ENCODE measurements at regions not wholly inside any gene's neighbourhood (a gene's known extent, or its start where the extent isn't known, plus 50 kb on each side); places are given as distances from the start of the nearest gene placed in this dataset.

- FAIRE-seq = no peak
These were observed 210.1 kb downstream of the CDH9 start for GRCh38 chr5:26828294-26828693.

- FAIRE-seq = no peak
These were observed 225.2 kb downstream of the CDH9 start for GRCh38 chr5:26813235-26813634.

- FAIRE-seq = no peak
These were observed 225.7 kb downstream of the CDH9 start for GRCh38 chr5:26812714-26813113.

GRCh38 chr5:26807231-26808199 lies 230.9 kb downstream of the CDH9 start:
- no peak for FAIRE-seq

GRCh38 chr5:26805076-26805475 lies 233.3 kb downstream of the CDH9 start:
- FAIRE-seq = no peak

GRCh38 chr5:26802944-26803343 lies 235.4 kb downstream of the CDH9 start:
- no peak for FAIRE-seq

- no peak for FAIRE-seq
These were observed 247.0 kb downstream of the CDH9 start for GRCh38 chr5:26791433-26791832.

- no peak for FAIRE-seq
These were observed 247.4 kb downstream of the CDH9 start for GRCh38 chr5:26791021-26791420.

GRCh38 chr5:26763215-26763614 lies 275.2 kb downstream of the CDH9 start:
- no peak for FAIRE-seq

GRCh38 chr5:26761446-26761845 lies 276.9 kb downstream of the CDH9 start:
- no peak for FAIRE-seq

GRCh38 chr5:26761045-26761444 lies 277.3 kb downstream of the CDH9 start:
- FAIRE-seq = no peak

- FAIRE-seq = no peak
These were observed 280.4 kb downstream of the CDH9 start for GRCh38 chr5:26757941-26758340.

- no peak for FAIRE-seq
These were observed 288.6 kb downstream of the CDH9 start for GRCh38 chr5:26749829-26750228.

GRCh38 chr5:26740182-26740581 lies 298.2 kb downstream of the CDH9 start:
- no peak for FAIRE-seq

- no peak for FAIRE-seq
These were observed 300.8 kb downstream of the CDH9 start for GRCh38 chr5:26737348-26738265.

GRCh38 chr5:26727916-26728315 lies 310.5 kb downstream of the CDH9 start:
- FAIRE-seq = no peak

GRCh38 chr5:26719803-26720202 lies 318.6 kb downstream of the CDH9 start:
- no peak for FAIRE-seq

GRCh38 chr5:26700759-26701384 lies 337.5 kb downstream of the CDH9 start:
- FAIRE-seq = peak; percentile 91

GRCh38 chr5:26692952-26693351 lies 345.4 kb downstream of the CDH9 start:
- FAIRE-seq = no peak

- no peak for FAIRE-seq
These were observed 346.9 kb downstream of the CDH9 start for GRCh38 chr5:26691486-26691885.

GRCh38 chr5:26690511-26690910 lies 347.9 kb downstream of the CDH9 start:
- FAIRE-seq = no peak

GRCh38 chr5:26681861-26682260 lies 356.5 kb downstream of the CDH9 start:
- no peak for FAIRE-seq

GRCh38 chr5:26674846-26675245 lies 363.5 kb downstream of the CDH9 start:
- no peak for FAIRE-seq
